ENCODE measurements at regions not wholly inside any gene's neighbourhood (a gene's known extent, or its start where the extent isn't known, plus 50 kb on each side); places are given as distances from the start of the nearest gene placed in this dataset.
"Not testable (repeated sequence)": the region's sequence is repeated elsewhere in the genome, so short reads cannot be mapped to it uniquely, and the experiment has no call there.

DNA sequence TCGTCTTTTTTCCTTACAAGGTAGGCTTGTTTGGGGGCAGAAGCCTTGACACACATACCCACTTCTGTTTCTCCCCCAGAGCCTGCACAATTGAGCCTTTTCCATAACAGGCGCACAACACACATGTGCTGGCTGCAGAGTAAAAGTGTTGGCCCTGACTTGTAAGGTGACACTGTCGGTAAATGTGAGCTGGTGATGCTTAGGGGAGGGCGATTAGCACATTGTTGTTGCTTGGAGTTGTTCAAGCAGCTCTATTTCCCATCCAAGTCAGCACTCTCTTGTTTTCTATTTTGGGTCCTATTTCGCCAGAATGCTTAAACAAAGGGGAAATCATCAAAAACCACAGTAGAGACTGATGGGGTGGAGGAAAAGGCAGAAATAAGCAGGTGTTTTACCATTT, 51.9 kb upstream of the PTPRJ start:
- intact Hi-C loops (cut with DNase I) = no loop called here
- no peak for TF ChIP-seq POLR2A (IDR thresholded peaks at IDR 0.05)
- TF ChIP-seq, protein P1, sequence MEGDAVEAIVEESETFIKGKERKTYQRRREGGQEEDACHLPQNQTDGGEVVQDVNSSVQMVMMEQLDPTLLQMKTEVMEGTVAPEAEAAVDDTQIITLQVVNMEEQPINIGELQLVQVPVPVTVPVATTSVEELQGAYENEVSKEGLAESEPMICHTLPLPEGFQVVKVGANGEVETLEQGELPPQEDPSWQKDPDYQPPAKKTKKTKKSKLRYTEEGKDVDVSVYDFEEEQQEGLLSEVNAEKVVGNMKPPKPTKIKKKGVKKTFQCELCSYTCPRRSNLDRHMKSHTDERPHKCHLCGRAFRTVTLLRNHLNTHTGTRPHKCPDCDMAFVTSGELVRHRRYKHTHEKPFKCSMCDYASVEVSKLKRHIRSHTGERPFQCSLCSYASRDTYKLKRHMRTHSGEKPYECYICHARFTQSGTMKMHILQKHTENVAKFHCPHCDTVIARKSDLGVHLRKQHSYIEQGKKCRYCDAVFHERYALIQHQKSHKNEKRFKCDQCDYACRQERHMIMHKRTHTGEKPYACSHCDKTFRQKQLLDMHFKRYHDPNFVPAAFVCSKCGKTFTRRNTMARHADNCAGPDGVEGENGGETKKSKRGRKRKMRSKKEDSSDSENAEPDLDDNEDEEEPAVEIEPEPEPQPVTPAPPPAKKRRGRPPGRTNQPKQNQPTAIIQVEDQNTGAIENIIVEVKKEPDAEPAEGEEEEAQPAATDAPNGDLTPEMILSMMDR (IDR thresholded peaks at IDR 0.05) = no peak
- H3K4me1 ChIP-seq = peaks cover 17% of the 10 kb centered on the region
- H3K36me3 ChIP-seq (replicated peaks in 1 of 2; ENCODE audit: insufficient read depth in 1 of 2, low read depth in 2 of 2) = no peaks in the 10 kb centered on the region
- no peak overlapping the region for H3K4me3 ChIP-seq
- H3K9me3 ChIP-seq = no peaks in the 10 kb centered on the region
- DNase-seq (no peak), ATAC-seq (no peak)
- H3K27ac ChIP-seq = no peak overlapping the region
- H3K27me3 ChIP-seq = no peaks in the 10 kb centered on the region
- WGBS, 2 donors = 67 to 71% methylated on average over 5 of the region's 5 CpGs

GRCh38 chr11:47924184-47924691, 56.1 kb upstream of the PTPRJ start:
- intact Hi-C loops (cut with DNase I) = no loop called here
- no peaks in the 10 kb centered on the region for H3K27me3 ChIP-seq
- H3K27ac ChIP-seq = peak overlapping the region; percentile 85 to 92 (median 88)
- WGBS, 2 donors = 12 to 16% methylated on average over 8 of the region's 8 CpGs
- H3K9me3 ChIP-seq = no peaks in the 10 kb centered on the region
- H3K4me3 ChIP-seq = no peak overlapping the region
- ATAC-seq = peak; percentile 98
- H3K4me1 ChIP-seq = peaks cover 20% of the 10 kb centered on the region
- peak; percentile 91 to 97 (median 94) for DNase-seq
- H3K36me3 ChIP-seq (replicated peaks in 1 of 2; ENCODE audit: insufficient read depth in 1 of 2, low read depth in 2 of 2) = no peaks in the 10 kb centered on the region
- TF ChIP-seq, protein P1 (IDR thresholded peaks at IDR 0.05) = no peak
- TF ChIP-seq POLR2A (IDR thresholded peaks at IDR 0.05) = no peak

- 18 to 25% methylated on average over 4 of the region's 4 CpGs for WGBS, 2 donors
- TF ChIP-seq, protein P1 (IDR thresholded peaks at IDR 0.05) = no peak
- TF ChIP-seq POLR2A (IDR thresholded peaks at IDR 0.05) = no peak
- intact Hi-C loops (cut with DNase I) = no loop called here
- ATAC-seq (peak; percentile 22), DNase-seq (peak; percentile 49 to 59 (median 55))
- Histone ChIP-seq H3K27ac (peak overlapping the region; percentile 85 to 92 (median 88)), H3K4me3 (no peak overlapping the region), H3K4me1 (peaks cover 25% of the 10 kb centered on the region), H3K9me3 (no peaks in the 10 kb centered on the region), H3K27me3 (no peaks in the 10 kb centered on the region), H3K36me3 (replicated peaks in 1 of 2; ENCODE audit: insufficient read depth in 1 of 2, low read depth in 2 of 2) (no peaks in the 10 kb centered on the region)
Observed at GRCh38 chr11:47923667-47924066, 56.7 kb upstream of the PTPRJ start.

DNA sequence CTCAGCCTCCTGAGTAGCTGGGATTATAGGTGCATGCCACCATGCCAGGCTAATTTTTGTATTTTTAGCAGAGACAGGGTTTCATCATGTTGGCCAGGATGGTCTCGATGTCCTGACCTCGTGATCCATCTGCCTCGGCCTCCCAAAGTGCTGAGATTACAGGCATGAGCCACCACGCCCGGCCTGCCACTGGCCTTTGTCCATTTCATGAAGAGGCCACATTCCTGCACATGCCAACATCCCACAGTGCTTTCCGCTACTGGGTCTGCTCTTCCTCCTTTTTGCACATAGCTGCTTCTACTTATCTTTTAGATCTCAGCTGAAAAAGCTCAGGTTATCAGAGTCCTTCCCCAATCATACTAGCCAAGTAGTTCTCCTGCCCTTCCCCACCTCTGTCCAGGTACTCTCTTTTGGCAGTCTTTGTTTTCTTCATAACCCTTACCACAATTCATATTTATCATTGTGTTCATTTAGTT, 59.2 kb upstream of the PTPRJ start:
- H3K36me3 ChIP-seq (replicated peaks in 1 of 2; ENCODE audit: insufficient read depth in 1 of 2, low read depth in 2 of 2); intact Hi-C loops (cut with DNase I); H3K9me3 ChIP-seq; H3K27me3 ChIP-seq; H3K4me3 ChIP-seq; DNase-seq; ATAC-seq; H3K27ac ChIP-seq: not testable (repeated sequence)
- peaks cover 51% of the 10 kb centered on the region for H3K4me1 ChIP-seq
- 95% methylated on average over 6 of the region's 6 CpGs for WGBS, 2 donors

DNA sequence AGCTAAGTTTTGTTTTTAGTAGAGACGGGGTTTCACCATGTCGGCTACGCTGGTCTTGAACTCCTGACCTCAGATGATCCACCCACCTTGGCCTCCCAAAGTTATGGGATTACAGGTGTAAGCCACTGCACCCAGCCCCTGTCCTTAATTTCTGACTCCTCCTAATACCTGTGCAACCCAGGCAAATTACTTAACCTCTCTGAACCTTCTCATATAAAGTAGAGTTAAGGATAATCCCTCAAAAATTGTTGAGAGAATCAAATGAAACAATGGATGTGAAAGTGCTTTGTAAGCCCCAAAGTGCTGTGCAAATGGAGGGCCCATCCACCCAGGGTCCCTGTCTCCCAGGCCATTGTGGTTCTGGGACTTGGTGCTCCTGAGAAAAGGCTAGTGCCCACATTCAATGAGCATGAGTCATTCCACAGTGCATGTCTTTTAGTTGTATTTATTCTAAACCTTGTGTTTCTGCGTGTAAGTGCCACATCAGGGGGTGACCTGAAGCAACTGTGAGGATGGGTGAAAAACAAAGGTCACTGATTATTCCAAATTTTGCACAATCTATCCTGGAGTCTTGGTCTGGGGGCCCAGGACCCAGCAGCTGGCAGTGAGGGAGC, 61.4 kb upstream of the PTPRJ start:
- intact Hi-C loops (cut with DNase I) = no loop called here
- Histone ChIP-seq H3K4me3 (no peak overlapping the region), H3K4me1 (peaks cover 55% of the 10 kb centered on the region), H3K9me3 (no peaks in the 10 kb centered on the region), H3K27ac (peak overlapping the region; percentile 78 to 87 (median 85)), H3K27me3 (no peaks in the 10 kb centered on the region), H3K36me3 (replicated peaks in 1 of 2; ENCODE audit: insufficient read depth in 1 of 2, low read depth in 2 of 2) (no peaks in the 10 kb centered on the region)
- DNase-seq (no peak), ATAC-seq (no peak)
- 78 to 83% methylated on average over 4 of the region's 4 CpGs for WGBS, 2 donors
- TF ChIP-seq, protein P1 (IDR thresholded peaks at IDR 0.05) = no peak
- TF ChIP-seq POLR2A (IDR thresholded peaks at IDR 0.05) = no peak

All from body of pancreas (tissue), 4 donors.